ENCODE measurements at regions not wholly inside any gene's neighbourhood (a gene's known extent, or its start where the extent isn't known, plus 50 kb on each side); places are given as distances from the start of the nearest gene placed in this dataset.

- no peaks in the 10 kb centered on the region for H3K27me3 ChIP-seq (ENCODE audit: control insufficient read depth, insufficient read depth, low read length)
- DNase-seq (ENCODE audit: low read depth, low spot score): no peak
- CTCF ChIA-PET: no interaction called here
- no peak overlapping the region for H3K4me3 ChIP-seq (ENCODE audit: low read depth, low read length)
- H3K9me3 ChIP-seq (ENCODE audit: control insufficient read depth, insufficient read depth, low read length): no peaks in the 10 kb centered on the region
- POLR2A ChIA-PET: no interaction called here
- TF ChIP-seq CTCF (IDR thresholded peaks at IDR 0.05; ENCODE audit: low read depth, low read length): no peak
- H3K27ac ChIP-seq (ENCODE audit: low read depth, low read length): no peak overlapping the region
Measured at GRCh38 chr2:71999580-71999979, 148.1 kb downstream of the CYP26B1 start.

GRCh38 chr2:71997843-71998242 is 149.8 kb downstream of the CYP26B1 start:
- H3K27me3 ChIP-seq (ENCODE audit: control insufficient read depth, insufficient read depth, low read length): peaks cover under 1% of the 10 kb centered on the region
- H3K9me3 ChIP-seq (ENCODE audit: control insufficient read depth, insufficient read depth, low read length): no peaks in the 10 kb centered on the region
- H3K4me3 ChIP-seq (ENCODE audit: low read depth, low read length): no peak overlapping the region
- ChIA-PET CTCF (interaction anchor here (0.8 kb wide), 1 partner anchor 388 kb away, joined by 3 read pairs; no protein-coding TSS in a partner anchor), POLR2A (no interaction called here)
- H3K27ac ChIP-seq (ENCODE audit: low read depth, low read length): no peak overlapping the region
- no peak for DNase-seq (ENCODE audit: low read depth, low spot score)
- TF ChIP-seq CTCF (IDR thresholded peaks at IDR 0.05; ENCODE audit: low read depth, low read length): no peak

GRCh38 chr2:71995067-71995665 is 152.5 kb downstream of the CYP26B1 start:
- ChIA-PET CTCF (interaction anchor here (0.7 to 2.5 kb wide), 8 partner anchors 71 to 585 kb away, joined by 3 to 11 read pairs (median 5); no protein-coding TSS in a partner anchor), POLR2A (no interaction called here)
- no peaks in the 10 kb centered on the region for H3K9me3 ChIP-seq (ENCODE audit: control insufficient read depth, insufficient read depth, low read length)
- no peak for DNase-seq (ENCODE audit: low read depth, low spot score)
- TF ChIP-seq CTCF (IDR thresholded peaks at IDR 0.05; ENCODE audit: low read depth, low read length): peak; percentile 44
- H3K27me3 ChIP-seq (ENCODE audit: control insufficient read depth, insufficient read depth, low read length): peaks cover 2% of the 10 kb centered on the region
- H3K4me3 ChIP-seq (ENCODE audit: low read depth, low read length): no peak overlapping the region
- no peak overlapping the region for H3K27ac ChIP-seq (ENCODE audit: low read depth, low read length)

GRCh38 chr2:71992036-71992435 is 155.6 kb downstream of the CYP26B1 start:
- TF ChIP-seq CTCF (IDR thresholded peaks at IDR 0.05; ENCODE audit: low read depth, low read length): no peak
- DNase-seq (ENCODE audit: low read depth, low spot score): no peak
- peaks cover 2% of the 10 kb centered on the region for H3K27me3 ChIP-seq (ENCODE audit: control insufficient read depth, insufficient read depth, low read length)
- ChIA-PET CTCF (no interaction called here), POLR2A (no interaction called here)
- H3K27ac ChIP-seq (ENCODE audit: low read depth, low read length): no peak overlapping the region
- H3K4me3 ChIP-seq (ENCODE audit: low read depth, low read length): no peak overlapping the region
- H3K9me3 ChIP-seq (ENCODE audit: control insufficient read depth, insufficient read depth, low read length): no peaks in the 10 kb centered on the region

- H3K27ac ChIP-seq (ENCODE audit: low read depth, low read length): no peak overlapping the region
- H3K4me3 ChIP-seq (ENCODE audit: low read depth, low read length): no peak overlapping the region
- DNase-seq (ENCODE audit: low read depth, low spot score): no peak
- ChIA-PET POLR2A (no interaction called here), CTCF (interaction anchor here (1.0 kb wide), 1 partner anchor 190 kb away, joined by 3 read pairs; no protein-coding TSS in a partner anchor)
- H3K9me3 ChIP-seq (ENCODE audit: control insufficient read depth, insufficient read depth, low read length): no peaks in the 10 kb centered on the region
- peaks cover 2% of the 10 kb centered on the region for H3K27me3 ChIP-seq (ENCODE audit: control insufficient read depth, insufficient read depth, low read length)
- TF ChIP-seq CTCF (IDR thresholded peaks at IDR 0.05; ENCODE audit: low read depth, low read length): no peak
Measured at GRCh38 chr2:71991397-71991796, 156.3 kb downstream of the CYP26B1 start.
